Keratinocyte (primary cell): ENCODE measurements at regions not wholly inside any gene's neighbourhood (a gene's known extent, or its start where the extent isn't known, plus 50 kb on each side); places are given as distances from the start of the nearest gene placed in this dataset.

Source experiments
- DNase-seq: peaks from one replicate; pipeline ENCODE4 v3.0.0-alpha.2; 2011; ENCODE audit warnings: low read depth, missing footprints, low spot score
- FAIRE-seq: peaks from 2 replicates; lab custom pipeline; 2011; peaks lifted over from hg19 to GRCh38; lab: Jason Lieb, UNC
- H2AFZ ChIP-seq: 2 replicates; pipeline ENCODE4 v1.6.0; 2012; ENCODE audit warnings: low read length, control low read depth, inconsistent platforms; ENCODE audit not compliant: control insufficient read depth
- H3K27ac ChIP-seq: 2 replicates; pipeline ENCODE4 v1.5.1; 2011; ENCODE audit warnings: low read length; ENCODE audit not compliant: control insufficient read depth, insufficient read depth
- H3K27me3 ChIP-seq: 3 replicates; pipeline ENCODE4 v1.6.0; 2011; ENCODE audit warnings: low read length; ENCODE audit not compliant: control insufficient read depth, insufficient read depth; ENCODE audit errors: extremely low read depth
- H3K36me3 ChIP-seq, 2 experiments: 2 replicates in 1 of 2; 3 replicates in 1 of 2; pipeline ENCODE4 v1.5.1; 2011; ENCODE audit warnings: low read length in 2 of 2, mild to moderate bottlenecking in 1 of 2; ENCODE audit not compliant: control insufficient read depth in 2 of 2, insufficient read depth in 2 of 2; ENCODE audit errors: extremely low read depth in 1 of 2
- H3K4me1 ChIP-seq: 3 replicates; pipeline ENCODE4 v1.5.1; 2011; ENCODE audit warnings: low read length; ENCODE audit not compliant: control insufficient read depth, insufficient read depth; ENCODE audit errors: extremely low read depth
- H3K4me2 ChIP-seq: 3 replicates; pipeline ENCODE4 v1.6.0; 2011; ENCODE audit warnings: low read depth, low read length; ENCODE audit not compliant: control insufficient read depth, insufficient read depth; ENCODE audit errors: extremely low read depth
- H3K4me3 ChIP-seq, 3 experiments: fragments of 200-600 bp in 1 of 3; sonication (generic) in 1 of 3; 2 replicates in 2 of 3; 3 replicates in 1 of 3; pipeline ENCODE4 v1.5.1; 2011 to 2016; ENCODE audit warnings: low read length in 3 of 3, mild to moderate bottlenecking in 3 of 3, control low read depth in 2 of 3, inconsistent platforms in 1 of 3, low read depth in 1 of 3, mixed read lengths in 1 of 3, mixed run types in 1 of 3, moderate library complexity in 1 of 3; ENCODE audit not compliant: control insufficient read depth in 2 of 3, insufficient read depth in 2 of 3; ENCODE audit errors: extremely low read depth in 1 of 3
- H3K79me2 ChIP-seq: 2 replicates; pipeline ENCODE4 v1.6.0; 2012; ENCODE audit warnings: low read length; ENCODE audit not compliant: control insufficient read depth, insufficient read depth
- H3K9ac ChIP-seq: 3 replicates; pipeline ENCODE4 v1.6.0; 2011; ENCODE audit warnings: low read length; ENCODE audit not compliant: control insufficient read depth, insufficient read depth; ENCODE audit errors: extremely low read depth
- H3K9me1 ChIP-seq: 3 replicates; pipeline ENCODE4 v1.6.0; 2011; ENCODE audit warnings: low read length; ENCODE audit not compliant: control insufficient read depth, insufficient read depth; ENCODE audit errors: extremely low read depth
- H3K9me3 ChIP-seq: 2 replicates; pipeline ENCODE4 v1.5.1; 2012; ENCODE audit warnings: low read depth, low read length; ENCODE audit not compliant: control insufficient read depth
- H4K20me1 ChIP-seq: 3 replicates; pipeline ENCODE4 v1.6.0; 2011; ENCODE audit warnings: low read length; ENCODE audit not compliant: control insufficient read depth, insufficient read depth; ENCODE audit errors: extremely low read depth
- CTCF ChIP-seq, 3 experiments: IDR thresholded peaks in 1 of 3; conservative IDR thresholded peaks in 1 of 3; optimal IDR thresholded peaks in 1 of 3; 2 replicates in 2 of 3; 3 replicates in 1 of 3; pipeline versions ENCODE3 to v1.5.1; 2011; ENCODE audit warnings: low read length in 3 of 3, mild to moderate bottlenecking in 3 of 3, moderate library complexity in 2 of 3, control low read depth in 1 of 3, inconsistent platforms in 1 of 3; ENCODE audit not compliant: insufficient read depth in 2 of 3; ENCODE audit errors: extremely low read depth in 1 of 3
- EZH2 ChIP-seq: IDR thresholded peaks from one replicate; pipeline ENCODE4 v1.6.1; 2012; ENCODE audit warnings: inconsistent platforms, mild to moderate bottlenecking, low read length, moderate library complexity
- dilution Hi-C: fragments of 300-500 bp; cut with MboI; formaldehyde crosslinking; loops from one replicate; pipeline ENCODE4 v1.7.0; 2020; ENCODE audit warnings: low sequenced_read_pairs; ENCODE audit not compliant: extremely low pct_ligation_motif_present

GRCh38 chr13:33616130-33616529 is 201.8 kb upstream of the RFC3 start:
- Histone ChIP-seq H3K9ac (no peak overlapping the region), H3K4me1 (no peaks in the 10 kb centered on the region), H3K4me2 (no peak overlapping the region), H3K9me3 (no peaks in the 10 kb centered on the region), H3K27me3 (no peaks in the 10 kb centered on the region), H3K36me3 (no peaks in the 10 kb centered on the region), H3K27ac (no peak overlapping the region), H2AFZ (no peak overlapping the region), H3K9me1 (no peaks in the 10 kb centered on the region), H3K4me3 (no peak overlapping the region), H4K20me1 (no peaks in the 10 kb centered on the region), H3K79me2 (no peaks in the 10 kb centered on the region)
- TF ChIP-seq EZH2 (no peak), CTCF (optimal IDR thresholded peaks at IDR 0.05 in 1 of 3, IDR thresholded peaks at IDR 0.05 in 1 of 3, conservative IDR thresholded peaks at IDR 0.05 in 1 of 3; ENCODE audit: extremely low read depth in 1 of 3, insufficient read depth in 2 of 3, low read length in 3 of 3) (no peak)
- dilution Hi-C loops = no loop called here
- DNase-seq (no peak), FAIRE-seq (no peak)

GRCh38 chr13:33617055-33617454 is 200.9 kb upstream of the RFC3 start:
- H2AFZ ChIP-seq = no peak overlapping the region

More at GRCh38 chr13:33617055-33617454, 200.9 kb upstream of the RFC3 start:
- H3K4me1 ChIP-seq = no peaks in the 10 kb centered on the region
- no peaks in the 10 kb centered on the region for H3K79me2 ChIP-seq
- no peaks in the 10 kb centered on the region for H3K36me3 ChIP-seq
- no peaks in the 10 kb centered on the region for H4K20me1 ChIP-seq
- FAIRE-seq (no peak), DNase-seq (no peak)
- no peaks in the 10 kb centered on the region for H3K9me3 ChIP-seq
- H3K4me2 ChIP-seq = no peak overlapping the region
- no peaks in the 10 kb centered on the region for H3K9me1 ChIP-seq
- H3K27me3 ChIP-seq = no peaks in the 10 kb centered on the region
- H3K9ac ChIP-seq = no peak overlapping the region
- H3K4me3 ChIP-seq = no peak overlapping the region
- H3K27ac ChIP-seq = no peak overlapping the region
- dilution Hi-C loops = no loop called here
- TF ChIP-seq CTCF (optimal IDR thresholded peaks at IDR 0.05 in 1 of 3, IDR thresholded peaks at IDR 0.05 in 1 of 3, conservative IDR thresholded peaks at IDR 0.05 in 1 of 3; ENCODE audit: extremely low read depth in 1 of 3, insufficient read depth in 2 of 3, low read length in 3 of 3) (no peak), EZH2 (no peak)
